GM21367 (cell line): ENCODE measurements at regions not wholly inside any gene's neighbourhood (a gene's known extent, or its start where the extent isn't known, plus 50 kb on each side); places are given as distances from the start of the nearest gene placed in this dataset.

ENCODE experiments used
- ATAC-seq: cut with Tn5 transposase; IDR thresholded peaks from one replicate; pipeline ENCODE4 v1.9.1; 2021; ENCODE audit not compliant: unreplicated experiment

DNA sequence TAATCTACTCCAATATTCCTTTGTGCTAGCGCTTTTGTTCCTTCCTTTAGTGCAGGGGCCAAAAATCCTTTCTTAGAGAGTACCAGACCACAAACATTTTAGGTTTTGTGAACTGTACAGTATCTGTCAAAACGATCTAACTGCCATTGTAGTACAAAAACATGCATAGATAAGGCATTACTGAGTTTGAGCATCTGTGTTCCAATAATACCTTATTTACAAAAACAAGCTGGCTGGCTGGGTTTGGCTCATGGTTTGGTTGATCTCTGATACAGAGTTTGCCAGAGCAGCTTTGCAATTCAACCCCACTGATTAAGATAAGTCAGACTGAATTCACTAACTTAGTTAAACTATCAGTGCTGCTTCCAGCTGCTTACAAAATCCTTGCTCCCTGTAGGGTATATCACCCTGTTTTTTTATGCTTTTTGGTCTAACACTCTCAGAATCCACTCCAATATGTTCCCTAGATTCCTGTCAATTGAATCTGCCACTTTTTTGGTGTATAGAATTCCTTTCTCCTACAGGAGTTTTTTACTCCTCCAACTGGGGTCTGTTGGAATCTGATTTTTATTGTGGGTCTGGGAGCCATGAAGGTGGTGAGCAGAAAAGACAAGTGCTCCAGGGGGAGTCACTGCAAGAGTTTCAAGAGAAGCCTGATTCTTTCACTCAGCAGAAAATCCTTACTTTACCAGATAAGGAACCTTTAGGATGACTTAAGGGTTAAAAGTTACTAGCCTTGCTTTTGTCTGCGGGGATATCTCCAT is 1399.4 kb downstream of the EFNB2 start:
- no peak for ATAC-seq

DNA sequence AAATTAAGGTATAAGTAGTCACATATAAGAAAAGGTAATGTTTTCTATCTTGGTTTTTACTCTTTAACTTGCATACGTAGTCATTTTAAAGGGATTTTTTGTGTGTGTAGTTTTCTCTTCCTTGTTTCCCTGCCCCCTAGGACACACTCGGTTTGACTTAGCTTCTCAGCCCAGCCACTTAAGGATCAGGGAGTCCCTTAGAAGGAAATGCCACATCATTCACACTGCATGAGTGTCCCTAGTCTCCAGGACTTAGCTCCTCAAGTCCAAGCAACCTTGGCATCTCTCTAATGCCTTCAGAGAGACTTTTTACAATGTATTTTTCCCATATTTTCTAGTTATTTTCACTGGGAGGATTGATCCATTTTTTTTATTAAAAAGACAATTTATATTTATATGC is 1407.7 kb downstream of the EFNB2 start:
- no peak for ATAC-seq

- ATAC-seq = no peak
Observed at GRCh38 chr13:105121221-105121620, 1414.2 kb downstream of the EFNB2 start.

GRCh38 chr13:105118426-105118985 is 1417.0 kb downstream of the EFNB2 start:
- ATAC-seq = no peak

DNA sequence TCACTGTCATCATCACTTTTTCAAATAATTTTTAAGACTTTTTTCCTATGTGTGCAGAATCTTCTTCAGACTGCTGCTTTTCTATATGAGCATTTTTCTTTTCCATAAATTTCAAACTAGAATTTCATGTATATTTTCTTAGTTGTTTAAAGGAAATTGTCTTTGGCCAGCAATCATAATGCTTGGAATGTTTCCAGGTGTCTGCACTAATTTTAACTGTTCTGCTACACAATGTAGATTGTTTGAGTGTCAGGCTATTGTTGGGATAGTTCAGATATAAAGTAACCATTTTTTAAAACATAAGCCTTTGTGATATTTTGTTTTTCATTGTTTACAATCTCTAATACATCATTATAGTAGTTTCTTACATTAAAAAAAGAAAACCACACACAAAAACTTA is 1418.5 kb downstream of the EFNB2 start:
- no peak for ATAC-seq

DNA sequence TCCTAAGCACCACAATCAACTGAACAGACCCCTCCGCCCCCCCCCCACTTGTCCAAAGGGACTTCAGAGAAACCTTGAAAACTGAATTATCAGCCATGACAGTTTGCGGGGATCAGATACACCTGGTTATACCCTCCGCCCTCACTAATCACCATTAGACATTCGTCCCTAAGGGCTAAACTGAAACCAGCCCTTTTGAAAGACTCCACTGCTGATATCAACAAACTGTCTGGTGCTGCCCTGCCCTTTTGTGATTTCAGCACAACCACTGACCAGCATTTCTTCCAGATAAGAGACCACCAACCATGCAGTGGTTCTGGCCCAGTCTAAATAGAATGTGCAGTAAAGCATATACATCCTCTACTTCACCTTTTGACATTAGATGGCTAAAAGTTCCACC is 1422.9 kb downstream of the EFNB2 start:
- no peak for ATAC-seq

DNA sequence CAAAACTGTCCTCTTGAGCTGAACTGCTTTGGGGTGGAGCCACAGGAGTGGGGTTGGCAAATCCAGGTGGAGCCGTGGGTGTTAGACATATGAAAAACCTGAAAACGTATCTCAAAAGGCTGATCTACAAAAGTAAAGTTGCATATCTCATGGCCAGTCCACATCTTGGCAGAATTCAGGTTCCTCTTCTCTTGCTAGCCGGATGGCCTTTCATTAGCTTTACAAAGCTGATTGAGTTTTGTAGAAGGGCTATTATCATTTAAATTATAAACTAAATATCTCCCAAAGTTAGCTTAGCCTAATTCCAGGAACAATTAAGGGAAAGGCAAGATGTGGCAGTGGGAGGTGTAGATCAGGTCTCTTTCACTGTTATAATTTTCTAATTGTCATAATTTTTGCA is 1427.7 kb downstream of the EFNB2 start:
- no peak for ATAC-seq

- ATAC-seq = no peak
Observed at GRCh38 chr13:105105471-105105870, 1430.0 kb downstream of the EFNB2 start.

DNA sequence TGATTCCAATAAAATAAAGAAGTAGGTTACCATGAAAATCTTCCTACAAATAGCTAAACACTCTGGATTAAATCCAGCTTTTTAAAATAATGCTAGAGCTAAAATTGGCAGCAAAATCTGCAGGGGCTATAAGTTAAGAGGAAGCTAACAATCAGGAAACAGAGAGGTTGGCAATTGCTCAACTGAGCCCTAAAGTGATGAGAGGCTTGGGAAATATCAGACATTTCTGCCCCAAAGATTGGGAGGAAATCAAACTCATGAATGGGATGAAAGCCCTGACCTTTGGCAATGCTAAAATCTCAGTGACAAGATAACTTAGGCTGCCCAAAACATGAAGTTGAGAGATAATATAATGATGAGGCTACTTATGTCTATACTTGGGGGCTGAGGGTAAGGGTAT is 1437.9 kb downstream of the EFNB2 start:
- no peak for ATAC-seq

DNA sequence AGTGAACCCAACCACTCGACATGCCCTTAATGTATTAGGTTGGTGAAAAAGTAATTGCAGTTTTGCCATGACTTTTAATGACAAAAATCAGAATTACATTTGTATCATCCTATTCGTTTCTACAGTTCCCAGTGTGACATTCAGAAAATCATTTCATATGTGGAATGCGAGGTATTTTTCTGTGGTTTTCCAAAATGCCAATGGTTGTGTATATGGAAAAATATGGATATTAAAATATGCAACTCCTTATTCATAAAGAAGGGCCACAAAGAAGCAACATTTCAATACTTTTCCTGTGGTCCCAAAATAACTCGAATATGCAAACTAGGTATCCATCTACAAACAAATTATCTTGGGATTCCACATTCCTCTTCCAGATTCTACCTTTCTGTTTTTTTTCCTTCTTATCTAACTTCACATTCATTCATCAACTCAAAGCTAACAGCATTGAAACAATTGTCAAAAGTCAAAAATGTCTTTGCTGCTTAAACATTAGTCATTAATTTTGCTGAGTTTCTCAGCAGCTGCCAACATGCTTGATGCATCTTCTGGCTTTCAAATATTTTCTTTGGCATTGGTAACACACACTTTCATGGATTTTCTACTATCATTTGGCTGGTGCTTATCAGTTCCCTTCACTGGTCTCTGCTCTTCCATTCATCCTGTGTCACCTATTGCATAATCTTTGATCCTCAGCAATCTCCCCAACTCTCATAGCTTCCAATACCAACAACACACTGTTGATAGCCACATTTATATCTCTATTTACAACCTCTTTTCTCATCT is 1445.4 kb downstream of the EFNB2 start:
- no peak for ATAC-seq

GRCh38 chr13:105087945-105088344 is 1447.5 kb downstream of the EFNB2 start:
- ATAC-seq = no peak

GRCh38 chr13:105084931-105085330 is 1450.5 kb downstream of the EFNB2 start:
- no peak for ATAC-seq

GRCh38 chr13:105083992-105084391 is 1451.5 kb downstream of the EFNB2 start:
- no peak for ATAC-seq

- ATAC-seq = no peak
Observed at GRCh38 chr13:105074755-105075154, 1460.7 kb downstream of the EFNB2 start.

DNA sequence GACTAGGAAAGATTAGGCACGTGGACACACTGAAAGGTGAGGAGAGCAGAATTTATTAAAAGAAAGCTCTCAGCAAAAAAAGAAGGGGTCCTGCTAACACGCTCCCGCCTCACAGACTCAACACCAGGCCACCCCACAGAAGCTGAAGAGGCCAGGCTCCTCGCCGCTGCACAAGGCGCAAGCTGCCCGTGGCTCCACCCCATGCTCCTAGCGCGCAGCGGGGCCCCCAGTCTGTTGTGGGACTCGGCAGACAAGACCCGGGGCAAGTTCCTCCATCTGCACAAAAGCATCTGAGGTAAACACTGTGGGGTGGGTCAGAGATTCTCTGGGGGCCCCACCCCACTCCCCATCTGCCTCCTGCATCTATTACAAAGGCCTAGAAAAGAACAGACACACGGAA is 1462.4 kb downstream of the EFNB2 start:
- no peak for ATAC-seq

- ATAC-seq = no peak
Observed at GRCh38 chr13:105070452-105070851, 1465.0 kb downstream of the EFNB2 start.

GRCh38 chr13:105069106-105069505 is 1466.4 kb downstream of the EFNB2 start:
- no peak for ATAC-seq

GRCh38 chr13:105063676-105064075 is 1471.8 kb downstream of the EFNB2 start:
- ATAC-seq = no peak

DNA sequence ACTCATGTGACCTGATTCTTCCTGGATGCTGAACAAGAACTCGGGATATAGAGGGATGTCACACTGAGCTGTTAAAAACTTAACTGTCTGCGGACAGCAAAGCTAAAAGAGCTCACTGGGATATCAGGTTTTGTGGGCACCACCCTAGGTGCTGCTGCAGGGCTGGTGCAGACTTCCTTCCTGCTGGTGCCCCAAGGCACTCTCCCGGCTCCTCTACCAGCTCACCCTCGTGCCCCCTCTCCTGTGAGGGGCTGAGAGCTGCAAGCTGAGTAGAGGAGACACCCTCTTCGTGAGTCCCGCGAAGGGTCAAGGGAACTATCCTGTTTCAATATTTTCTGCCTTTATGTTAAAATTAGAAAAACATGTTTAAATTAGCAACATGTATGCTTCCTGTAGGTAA is 1475.7 kb downstream of the EFNB2 start:
- no peak for ATAC-seq

DNA sequence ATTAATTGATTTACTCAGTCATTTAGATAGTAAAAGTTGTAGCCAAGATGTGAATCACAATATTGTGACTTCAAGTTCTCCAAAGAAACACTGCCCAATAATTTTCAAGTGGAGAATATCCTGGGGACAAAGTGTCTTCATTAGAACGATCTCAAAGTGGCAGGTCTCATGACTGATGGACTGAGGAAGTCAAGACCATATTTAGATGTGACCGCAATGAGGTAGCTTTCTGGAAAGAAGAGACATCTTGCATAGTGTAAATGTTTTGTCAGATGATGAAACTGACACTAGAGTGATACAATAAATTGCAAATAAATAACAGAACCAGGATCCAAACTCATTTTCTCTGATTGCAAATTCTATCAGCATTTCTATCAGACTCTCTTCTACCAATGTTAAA is 1476.9 kb downstream of the EFNB2 start:
- ATAC-seq = no peak

GRCh38 chr13:105052711-105053110 is 1482.8 kb downstream of the EFNB2 start:
- ATAC-seq = no peak

- ATAC-seq = no peak
Observed at GRCh38 chr13:105050686-105051085, 1484.8 kb downstream of the EFNB2 start.
